Loucy (cell line): ENCODE measurements at regions not wholly inside any gene's neighbourhood (a gene's known extent, or its start where the extent isn't known, plus 50 kb on each side); places are given as distances from the start of the nearest gene placed in this dataset.
"Not testable (repeated sequence)": the region's sequence is repeated elsewhere in the genome, so short reads cannot be mapped to it uniquely, and the experiment has no call there.

ENCODE experiments used
- CTCF ChIP-seq: fragments of 200-600 bp; sonication (generic); conservative IDR thresholded peaks from 2 replicates; pipeline ENCODE4 v1.5.1; 2014; ENCODE audit warnings: mild to moderate bottlenecking, antibody characterized with exemption, low read length
- EZH2phosphoT487 ChIP-seq: fragments of 200-600 bp; IDR thresholded peaks from 2 replicates; pipeline ENCODE4 v1.6.1; 2018; ENCODE audit warnings: antibody characterized with exemption, mild to moderate bottlenecking, moderate library complexity, borderline replicate concordance

- TF ChIP-seq CTCF, EZH2phosphoT487: not testable (repeated sequence)
Measured at GRCh38 chr9:39582677-39583412, 227.4 kb downstream of the SPATA31A1 start.
